Bronchial epithelial cell (primary cell): ENCODE measurements at regions not wholly inside any gene's neighbourhood (a gene's known extent, or its start where the extent isn't known, plus 50 kb on each side); places are given as distances from the start of the nearest gene placed in this dataset.
"Not testable (repeated sequence)": the region's sequence is repeated elsewhere in the genome, so short reads cannot be mapped to it uniquely, and the experiment has no call there.

ENCODE experiments used
- DNase-seq: peaks from one replicate; pipeline ENCODE4 v3.0.0-alpha.2; 2010; ENCODE audit warnings: low read depth
- FAIRE-seq: peaks from 2 replicates; lab custom pipeline; 2011; peaks lifted over from hg19 to GRCh38; lab: Jason Lieb, UNC
- H3K27me3 ChIP-seq: 2 replicates; pipeline ENCODE4 v1.5.1; 2011; ENCODE audit warnings: low read length; ENCODE audit not compliant: control insufficient read depth, insufficient read depth
- H3K36me3 ChIP-seq: 2 replicates; pipeline ENCODE4 v1.5.1; 2011; ENCODE audit warnings: low read length; ENCODE audit not compliant: control insufficient read depth, insufficient read depth
- H3K4me3 ChIP-seq: 2 replicates; pipeline ENCODE4 v1.5.1; 2011; ENCODE audit warnings: mild to moderate bottlenecking, low read depth, low read length, control low read depth
- TF ChIP-seq, protein P1 (sequence below): IDR thresholded peaks from 2 replicates; pipeline ENCODE4 v1.5.1; 2011; ENCODE audit warnings: mild to moderate bottlenecking, moderate library complexity, low read length, control low read depth, inconsistent platforms; ENCODE audit not compliant: insufficient read depth, severe bottlenecking

- Histone ChIP-seq H3K36me3 (no peaks in the 10 kb centered on the region), H3K4me3 (no peak overlapping the region), H3K27me3 (no peaks in the 10 kb centered on the region)
- no peak for DNase-seq
- TF ChIP-seq, protein P1, sequence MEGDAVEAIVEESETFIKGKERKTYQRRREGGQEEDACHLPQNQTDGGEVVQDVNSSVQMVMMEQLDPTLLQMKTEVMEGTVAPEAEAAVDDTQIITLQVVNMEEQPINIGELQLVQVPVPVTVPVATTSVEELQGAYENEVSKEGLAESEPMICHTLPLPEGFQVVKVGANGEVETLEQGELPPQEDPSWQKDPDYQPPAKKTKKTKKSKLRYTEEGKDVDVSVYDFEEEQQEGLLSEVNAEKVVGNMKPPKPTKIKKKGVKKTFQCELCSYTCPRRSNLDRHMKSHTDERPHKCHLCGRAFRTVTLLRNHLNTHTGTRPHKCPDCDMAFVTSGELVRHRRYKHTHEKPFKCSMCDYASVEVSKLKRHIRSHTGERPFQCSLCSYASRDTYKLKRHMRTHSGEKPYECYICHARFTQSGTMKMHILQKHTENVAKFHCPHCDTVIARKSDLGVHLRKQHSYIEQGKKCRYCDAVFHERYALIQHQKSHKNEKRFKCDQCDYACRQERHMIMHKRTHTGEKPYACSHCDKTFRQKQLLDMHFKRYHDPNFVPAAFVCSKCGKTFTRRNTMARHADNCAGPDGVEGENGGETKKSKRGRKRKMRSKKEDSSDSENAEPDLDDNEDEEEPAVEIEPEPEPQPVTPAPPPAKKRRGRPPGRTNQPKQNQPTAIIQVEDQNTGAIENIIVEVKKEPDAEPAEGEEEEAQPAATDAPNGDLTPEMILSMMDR: no peak
- no peak for FAIRE-seq
These were observed 548.1 kb upstream of the GYPC start for GRCh38 chr2:126107883-126108282.

DNA sequence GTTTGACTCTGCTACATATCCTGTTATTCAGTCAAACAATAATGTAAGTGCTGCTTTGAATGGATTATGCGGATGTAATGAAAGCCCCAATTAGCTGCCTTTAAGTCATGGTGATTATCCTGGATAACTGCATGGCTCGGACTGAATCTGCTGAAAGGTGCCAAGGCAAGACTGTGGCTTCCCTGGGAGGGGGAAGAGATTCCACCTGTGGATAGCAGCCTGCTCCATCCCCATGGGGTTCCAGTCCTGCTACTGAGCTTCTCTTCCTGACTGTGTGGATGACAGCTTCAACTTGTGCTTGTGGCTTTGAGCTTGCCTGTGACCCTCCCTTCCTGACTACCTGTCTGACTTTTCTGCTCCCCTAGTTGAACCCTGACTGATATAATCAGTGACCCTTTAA, 540.0 kb upstream of the GYPC start:
- H3K36me3 ChIP-seq: no peaks in the 10 kb centered on the region
- H3K4me3 ChIP-seq: no peak overlapping the region
- TF ChIP-seq, protein P1: no peak
- FAIRE-seq (no peak), DNase-seq (no peak)
- no peaks in the 10 kb centered on the region for H3K27me3 ChIP-seq

- Histone ChIP-seq H3K27me3 (no peaks in the 10 kb centered on the region), H3K4me3 (no peak overlapping the region), H3K36me3 (no peaks in the 10 kb centered on the region)
- DNase-seq (no peak), FAIRE-seq (no peak)
- TF ChIP-seq, protein P1: no peak
These were observed 538.1 kb upstream of the GYPC start for GRCh38 chr2:126117886-126118285.

GRCh38 chr2:126145752-126146151, 510.2 kb upstream of the GYPC start:
- no peaks in the 10 kb centered on the region for H3K27me3 ChIP-seq
- TF ChIP-seq, protein P1: no peak
- FAIRE-seq: no peak

GRCh38 chr2:126154256-126154785, 501.6 kb upstream of the GYPC start:
- FAIRE-seq (no peak), DNase-seq (no peak)
- no peaks in the 10 kb centered on the region for H3K27me3 ChIP-seq
- TF ChIP-seq, protein P1: no peak
- no peak overlapping the region for H3K4me3 ChIP-seq
- no peaks in the 10 kb centered on the region for H3K36me3 ChIP-seq

More at GRCh38 chr2:126145752-126146151, 510.2 kb upstream of the GYPC start:
- H3K36me3 ChIP-seq: no peaks in the 10 kb centered on the region
- DNase-seq: no peak
- no peak overlapping the region for H3K4me3 ChIP-seq

- not testable (repeated sequence) for DNase-seq, H3K36me3 ChIP-seq, H3K27me3 ChIP-seq, FAIRE-seq, H3K4me3 ChIP-seq
These were observed 495.0 kb upstream of the GYPC start for GRCh38 chr2:126160950-126161349.
